ENCODE measurements at regions not wholly inside any gene's neighbourhood (a gene's known extent, or its start where the extent isn't known, plus 50 kb on each side); places are given as distances from the start of the nearest gene placed in this dataset.

DNA sequence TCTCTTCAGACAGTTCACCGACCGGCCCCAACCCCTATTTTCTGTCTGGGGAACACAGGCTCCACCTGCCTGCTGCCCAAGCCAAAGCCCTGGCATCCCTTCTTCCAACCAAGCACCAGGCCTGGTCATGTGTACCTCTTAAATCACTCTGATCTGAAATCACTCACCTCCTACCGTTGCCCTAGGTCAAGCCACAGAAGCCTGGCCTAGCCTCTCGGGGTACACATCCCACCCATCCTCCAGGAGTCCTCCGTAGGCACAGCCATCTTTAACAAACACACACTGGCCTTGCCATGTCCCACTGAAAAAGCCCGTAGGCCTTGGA lies 81.8 kb downstream of the IRF2BPL start:
- Histone ChIP-seq H3K36me3 (ENCODE audit: control insufficient read depth, insufficient read depth, low read length) (no peaks in the 10 kb centered on the region), H3K27ac (ENCODE audit: low read depth, low read length) (peak overlapping the region; percentile 76), H3K27me3 (ENCODE audit: control insufficient read depth, insufficient read depth, low read length) (no peaks in the 10 kb centered on the region), H3K4me3 (ENCODE audit: low read length) (no peak overlapping the region), H3K4me1 (ENCODE audit: control insufficient read depth, insufficient read depth, low read length) (peaks cover 16% of the 10 kb centered on the region), H3K9ac (ENCODE audit: low read length) (no peak overlapping the region)

DNA sequence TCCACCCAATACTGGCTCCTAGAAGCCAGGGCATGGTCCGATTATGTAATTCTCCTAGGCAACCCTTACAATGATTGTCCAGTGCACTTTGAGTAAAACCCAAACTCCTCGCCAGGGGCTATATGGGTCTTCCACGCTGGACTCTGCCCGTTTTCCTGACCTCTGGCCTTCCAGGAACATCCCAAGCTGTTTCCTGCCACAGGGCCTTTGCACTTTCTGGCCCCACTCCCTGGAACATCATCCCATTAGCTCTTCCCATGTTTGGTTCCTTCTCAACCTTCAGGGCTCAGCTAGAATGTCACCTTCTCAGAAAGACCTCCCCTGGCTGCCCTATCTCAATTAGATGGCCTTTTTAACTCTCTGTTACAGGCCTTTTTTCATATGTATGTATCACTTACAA lies 85.4 kb downstream of the IRF2BPL start:
- no peak overlapping the region for H3K4me3 ChIP-seq (ENCODE audit: low read length)
- H3K36me3 ChIP-seq (ENCODE audit: control insufficient read depth, insufficient read depth, low read length): no peaks in the 10 kb centered on the region
- H3K9ac ChIP-seq (ENCODE audit: low read length): no peak overlapping the region
- peaks cover 11% of the 10 kb centered on the region for H3K4me1 ChIP-seq (ENCODE audit: control insufficient read depth, insufficient read depth, low read length)
- H3K27me3 ChIP-seq (ENCODE audit: control insufficient read depth, insufficient read depth, low read length): no peaks in the 10 kb centered on the region
- H3K27ac ChIP-seq (ENCODE audit: low read depth, low read length): no peak overlapping the region

DNA sequence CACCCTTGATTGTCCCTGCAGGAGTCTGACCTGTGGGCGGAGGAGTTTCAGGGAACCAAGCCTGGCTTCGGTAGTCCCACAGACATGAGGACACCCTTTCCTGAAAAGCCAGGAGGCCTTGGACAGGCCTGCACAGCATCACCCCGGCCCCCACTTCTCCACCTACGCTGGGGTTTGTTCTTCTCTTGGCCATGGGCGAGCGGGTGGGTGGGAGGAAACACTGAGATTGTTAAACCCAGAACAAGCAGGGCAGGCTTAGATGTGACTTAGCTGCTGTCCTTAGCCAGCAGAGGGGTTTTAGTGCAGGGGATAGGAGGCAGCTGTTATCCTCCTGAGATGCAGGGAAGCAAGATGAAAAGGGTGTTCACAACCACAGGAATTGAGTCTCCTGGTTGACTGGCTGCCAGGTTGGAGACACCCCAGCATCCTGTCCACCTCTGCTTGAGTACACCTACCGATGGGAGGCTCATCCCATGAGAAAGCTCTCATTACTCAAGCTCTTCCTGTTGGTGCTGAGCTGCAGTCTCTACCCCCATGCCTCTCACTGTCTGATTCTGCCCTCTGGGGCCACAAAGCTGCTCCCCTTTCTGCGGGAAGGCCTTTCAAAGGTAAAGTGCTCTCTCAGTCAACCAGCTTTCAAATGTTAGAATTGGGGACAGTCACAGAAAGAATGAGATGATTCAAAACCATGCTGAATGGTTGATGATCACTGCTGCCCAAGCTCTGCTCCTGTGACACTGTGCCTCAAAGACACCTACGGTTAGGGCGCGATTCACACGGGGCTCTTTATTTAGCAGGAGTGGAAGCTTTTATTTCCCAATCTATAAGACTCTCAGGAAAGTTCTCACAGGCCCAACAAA lies 86.3 kb downstream of the IRF2BPL start:
- peaks cover 12% of the 10 kb centered on the region for H3K4me1 ChIP-seq (ENCODE audit: control insufficient read depth, insufficient read depth, low read length)
- no peaks in the 10 kb centered on the region for H3K36me3 ChIP-seq (ENCODE audit: control insufficient read depth, insufficient read depth, low read length)
- no peak overlapping the region for H3K9ac ChIP-seq (ENCODE audit: low read length)
- H3K27ac ChIP-seq (ENCODE audit: low read depth, low read length): no peak overlapping the region
- H3K27me3 ChIP-seq (ENCODE audit: control insufficient read depth, insufficient read depth, low read length): no peaks in the 10 kb centered on the region
- H3K4me3 ChIP-seq (ENCODE audit: low read length): no peak overlapping the region

GRCh38 chr14:76941544-76941943 lies 87.0 kb downstream of the IRF2BPL start:
- Histone ChIP-seq H3K27me3 (ENCODE audit: control insufficient read depth, insufficient read depth, low read length) (no peaks in the 10 kb centered on the region), H3K36me3 (ENCODE audit: control insufficient read depth, insufficient read depth, low read length) (no peaks in the 10 kb centered on the region), H3K4me3 (ENCODE audit: low read length) (no peak overlapping the region), H3K27ac (ENCODE audit: low read depth, low read length) (no peak overlapping the region), H3K4me1 (ENCODE audit: control insufficient read depth, insufficient read depth, low read length) (peaks cover 11% of the 10 kb centered on the region), H3K9ac (ENCODE audit: low read length) (no peak overlapping the region)

GRCh38 chr14:76940021-76940760 lies 88.3 kb downstream of the IRF2BPL start:
- Histone ChIP-seq H3K9ac (ENCODE audit: low read length) (no peak overlapping the region), H3K27ac (ENCODE audit: low read depth, low read length) (no peak overlapping the region), H3K4me1 (ENCODE audit: control insufficient read depth, insufficient read depth, low read length) (peaks cover 11% of the 10 kb centered on the region), H3K4me3 (ENCODE audit: low read length) (no peak overlapping the region), H3K27me3 (ENCODE audit: control insufficient read depth, insufficient read depth, low read length) (no peaks in the 10 kb centered on the region), H3K36me3 (ENCODE audit: control insufficient read depth, insufficient read depth, low read length) (no peaks in the 10 kb centered on the region)

DNA sequence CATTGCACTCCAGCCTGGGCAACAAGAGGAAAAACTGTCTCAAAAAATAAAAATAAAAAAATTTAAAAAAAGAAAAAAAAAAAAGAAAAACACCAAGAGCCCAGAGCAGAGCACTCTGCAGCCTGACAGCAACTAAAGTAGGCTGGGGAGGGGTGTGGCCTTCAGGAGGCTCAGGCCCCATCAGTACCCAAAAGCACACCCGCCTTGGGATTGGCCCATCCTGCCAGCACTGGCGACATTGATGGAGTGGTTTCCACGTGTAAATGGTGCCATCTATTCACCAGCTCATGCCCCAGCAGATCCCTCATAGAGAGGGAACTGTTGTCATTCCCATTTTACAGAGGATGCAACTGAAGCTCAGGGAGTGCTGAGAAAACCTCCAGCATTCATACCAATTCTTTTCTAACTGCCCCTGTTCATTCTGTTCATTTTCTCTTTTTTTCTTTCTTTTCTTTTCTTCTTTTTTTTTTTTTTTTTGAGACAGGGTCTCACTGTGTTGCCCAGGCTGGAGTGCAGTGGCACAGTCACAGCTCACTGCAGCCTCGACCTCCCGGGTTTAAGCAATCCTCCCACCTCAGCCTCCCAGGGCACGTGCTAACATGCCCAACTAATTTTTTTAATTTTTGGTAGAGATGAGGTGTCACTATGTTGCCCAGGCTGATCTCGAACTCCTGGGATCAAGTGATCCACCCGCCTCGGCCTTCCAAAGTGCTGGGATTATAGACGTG lies 89.3 kb downstream of the IRF2BPL start:
- Histone ChIP-seq H3K4me1 (ENCODE audit: control insufficient read depth, insufficient read depth, low read length) (peaks cover 11% of the 10 kb centered on the region), H3K36me3 (ENCODE audit: control insufficient read depth, insufficient read depth, low read length) (no peaks in the 10 kb centered on the region), H3K9ac (ENCODE audit: low read length) (no peak overlapping the region), H3K27ac (ENCODE audit: low read depth, low read length) (no peak overlapping the region), H3K27me3 (ENCODE audit: control insufficient read depth, insufficient read depth, low read length) (no peaks in the 10 kb centered on the region), H3K4me3 (ENCODE audit: low read length) (no peak overlapping the region)

GRCh38 chr14:76938092-76938500 lies 90.4 kb downstream of the IRF2BPL start:
- Histone ChIP-seq H3K36me3 (ENCODE audit: control insufficient read depth, insufficient read depth, low read length) (no peaks in the 10 kb centered on the region), H3K27ac (ENCODE audit: low read depth, low read length) (no peak overlapping the region), H3K4me3 (ENCODE audit: low read length) (no peak overlapping the region), H3K4me1 (ENCODE audit: control insufficient read depth, insufficient read depth, low read length) (peaks cover 11% of the 10 kb centered on the region), H3K9ac (ENCODE audit: low read length) (no peak overlapping the region), H3K27me3 (ENCODE audit: control insufficient read depth, insufficient read depth, low read length) (no peaks in the 10 kb centered on the region)

DNA sequence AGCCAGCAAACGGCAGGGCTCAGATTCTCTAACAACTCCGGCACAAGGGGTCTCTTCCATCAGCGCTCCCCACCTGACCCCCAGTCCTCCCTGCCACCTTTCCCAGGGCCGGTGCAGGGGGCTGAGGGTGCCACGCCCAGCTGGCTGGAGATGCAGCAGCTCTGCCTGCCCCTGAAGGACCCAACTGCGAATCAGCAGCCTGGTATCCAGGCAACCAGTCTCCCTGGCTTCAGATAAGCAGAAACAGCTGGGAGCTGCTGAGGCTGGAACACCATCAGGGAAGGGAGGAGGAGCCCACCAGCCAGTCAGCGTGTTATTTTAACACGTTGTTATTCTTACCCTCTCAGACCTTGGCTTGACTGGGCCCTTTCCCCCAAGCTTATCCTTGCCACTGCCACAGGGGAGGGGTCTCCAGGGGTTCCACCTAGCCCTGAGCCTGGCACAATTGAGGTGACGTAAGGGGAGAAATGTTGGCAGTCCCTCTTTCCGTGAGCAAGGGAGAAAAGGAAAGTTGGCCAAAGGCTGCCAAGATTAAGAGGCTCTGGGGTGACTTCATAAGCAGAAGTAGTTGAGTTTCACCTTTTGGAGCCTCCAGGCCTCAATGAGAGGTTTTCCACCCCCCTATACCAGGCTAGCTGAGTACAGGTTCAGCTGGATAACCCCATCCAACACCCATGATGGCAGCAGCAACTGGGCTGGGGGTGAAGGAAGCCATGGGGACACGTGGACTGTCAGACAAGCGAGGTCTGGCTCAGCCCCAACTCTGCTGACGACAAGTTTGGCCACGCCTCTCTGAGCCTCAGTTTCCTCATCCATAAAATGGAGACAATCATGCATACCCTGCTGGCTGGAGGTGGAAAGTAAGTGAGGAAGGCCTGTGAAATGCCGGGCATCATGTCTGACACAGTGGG lies 91.1 kb downstream of the IRF2BPL start:
- Histone ChIP-seq H3K27me3 (ENCODE audit: control insufficient read depth, insufficient read depth, low read length) (no peaks in the 10 kb centered on the region), H3K27ac (ENCODE audit: low read depth, low read length) (peak overlapping the region; percentile 40), H3K4me1 (ENCODE audit: control insufficient read depth, insufficient read depth, low read length) (peaks cover 11% of the 10 kb centered on the region), H3K4me3 (ENCODE audit: low read length) (peak overlapping the region; percentile 15), H3K9ac (ENCODE audit: low read length) (no peak overlapping the region), H3K36me3 (ENCODE audit: control insufficient read depth, insufficient read depth, low read length) (no peaks in the 10 kb centered on the region)

- Histone ChIP-seq H3K9ac (ENCODE audit: low read length) (no peak overlapping the region), H3K27ac (ENCODE audit: low read depth, low read length) (peak overlapping the region; percentile 14), H3K27me3 (ENCODE audit: control insufficient read depth, insufficient read depth, low read length) (no peaks in the 10 kb centered on the region), H3K36me3 (ENCODE audit: control insufficient read depth, insufficient read depth, low read length) (no peaks in the 10 kb centered on the region), H3K4me3 (ENCODE audit: low read length) (no peak overlapping the region), H3K4me1 (ENCODE audit: control insufficient read depth, insufficient read depth, low read length) (peaks cover 11% of the 10 kb centered on the region)
Observed at GRCh38 chr14:76936483-76936882, 92.0 kb downstream of the IRF2BPL start.

DNA sequence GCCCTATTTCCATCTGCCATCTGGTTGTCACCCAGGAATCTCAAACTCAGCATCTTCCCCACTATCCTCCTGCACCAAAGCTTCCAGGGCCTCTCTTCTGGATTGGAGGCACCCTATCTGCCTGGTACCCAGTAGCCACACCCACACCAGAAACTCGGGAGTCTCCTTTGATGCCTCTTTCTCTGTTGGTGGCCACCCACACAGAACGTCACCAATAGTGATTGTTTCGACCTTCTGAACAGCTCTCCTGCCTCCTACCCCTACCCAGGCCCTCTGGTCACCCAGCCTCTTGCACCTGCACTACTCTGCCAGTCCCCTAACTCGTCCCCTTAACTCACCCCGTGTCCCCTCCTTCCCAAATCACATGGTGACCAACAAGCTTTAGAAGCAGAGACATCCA lies 95.0 kb downstream of the IRF2BPL start:
- no peak overlapping the region for H3K4me3 ChIP-seq (ENCODE audit: low read length)
- H3K9ac ChIP-seq (ENCODE audit: low read length): no peak overlapping the region
- H3K27ac ChIP-seq (ENCODE audit: low read depth, low read length): no peak overlapping the region
- H3K4me1 ChIP-seq (ENCODE audit: control insufficient read depth, insufficient read depth, low read length): peaks cover 11% of the 10 kb centered on the region
- no peaks in the 10 kb centered on the region for H3K36me3 ChIP-seq (ENCODE audit: control insufficient read depth, insufficient read depth, low read length)
- H3K27me3 ChIP-seq (ENCODE audit: control insufficient read depth, insufficient read depth, low read length): no peaks in the 10 kb centered on the region

DNA sequence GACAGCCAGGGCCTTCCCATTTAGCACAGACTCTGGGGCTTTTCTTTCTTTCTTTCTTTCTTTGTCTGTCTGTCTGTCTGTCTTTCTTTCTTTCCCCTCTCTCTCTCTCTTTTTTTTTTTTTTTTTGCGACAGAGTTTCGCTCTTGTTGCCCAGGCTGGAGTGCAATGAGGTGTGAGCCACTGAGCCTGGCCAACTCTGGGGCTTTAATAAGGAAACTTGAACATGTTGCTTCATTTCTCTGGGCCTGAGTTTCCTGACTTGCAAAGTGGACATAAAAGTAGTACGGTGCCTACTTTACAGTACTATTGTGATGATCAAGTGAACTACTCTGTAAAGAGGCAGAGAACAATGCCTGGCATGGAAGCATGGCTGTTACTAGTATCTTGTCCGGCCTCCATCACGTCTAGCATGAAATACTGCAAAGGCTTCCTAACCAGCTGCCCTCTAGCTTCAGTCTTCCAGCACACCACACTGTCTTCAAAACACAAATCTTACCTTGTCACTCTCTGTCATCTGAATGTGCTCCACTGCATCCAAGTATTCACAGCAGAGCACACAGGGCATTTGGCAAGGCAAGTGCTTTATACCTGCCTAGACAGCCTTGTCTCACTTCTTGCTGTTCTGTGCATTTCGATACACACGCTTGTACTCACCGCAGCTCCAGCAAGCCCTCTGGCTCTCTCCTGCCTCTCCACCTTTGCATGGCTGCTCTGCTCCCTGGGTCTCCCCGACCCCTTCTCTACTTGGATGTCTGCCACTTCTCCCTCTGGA lies 96.7 kb downstream of the IRF2BPL start:
- Histone ChIP-seq H3K4me1 (ENCODE audit: control insufficient read depth, insufficient read depth, low read length) (no peaks in the 10 kb centered on the region), H3K36me3 (ENCODE audit: control insufficient read depth, insufficient read depth, low read length) (no peaks in the 10 kb centered on the region), H3K9ac (ENCODE audit: low read length) (no peak overlapping the region), H3K27me3 (ENCODE audit: control insufficient read depth, insufficient read depth, low read length) (no peaks in the 10 kb centered on the region), H3K4me3 (ENCODE audit: low read length) (no peak overlapping the region), H3K27ac (ENCODE audit: low read depth, low read length) (no peak overlapping the region)

Measured in rectal smooth muscle tissue (tissue), 1 donor.